GM12873 (cell line): ENCODE measurements at regions not wholly inside any gene's neighbourhood (a gene's known extent, or its start where the extent isn't known, plus 50 kb on each side); places are given as distances from the start of the nearest gene placed in this dataset.

Experiments
- TF ChIP-seq, protein P1 (sequence below): IDR thresholded peaks from 2 replicates; pipeline ENCODE4 v1.5.1; 2012; ENCODE audit warnings: low read depth, mild to moderate bottlenecking, moderate library complexity, low read length, control low read depth; ENCODE audit not compliant: insufficient read depth; ENCODE audit errors: missing control alignments

DNA sequence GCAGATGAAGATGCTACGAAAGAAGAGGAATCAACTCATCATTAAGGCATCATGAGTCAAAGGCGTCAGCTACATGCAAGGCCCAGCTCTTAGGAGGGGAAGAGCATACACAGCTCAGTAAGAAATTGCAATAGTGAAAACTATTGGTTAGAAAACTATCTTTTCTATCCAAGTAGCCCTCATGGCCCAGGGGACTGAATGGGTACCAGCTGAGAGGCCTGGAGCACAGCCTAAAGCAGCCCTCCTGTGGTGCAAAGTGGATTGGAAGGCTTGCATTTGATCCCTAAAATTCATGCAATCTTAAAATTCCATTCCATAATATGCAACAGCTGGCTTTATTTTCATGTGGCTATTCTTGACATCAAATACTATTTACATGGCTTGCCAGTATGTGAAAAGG lies 251.8 kb upstream of the USP24 start:
- TF ChIP-seq, protein P1, sequence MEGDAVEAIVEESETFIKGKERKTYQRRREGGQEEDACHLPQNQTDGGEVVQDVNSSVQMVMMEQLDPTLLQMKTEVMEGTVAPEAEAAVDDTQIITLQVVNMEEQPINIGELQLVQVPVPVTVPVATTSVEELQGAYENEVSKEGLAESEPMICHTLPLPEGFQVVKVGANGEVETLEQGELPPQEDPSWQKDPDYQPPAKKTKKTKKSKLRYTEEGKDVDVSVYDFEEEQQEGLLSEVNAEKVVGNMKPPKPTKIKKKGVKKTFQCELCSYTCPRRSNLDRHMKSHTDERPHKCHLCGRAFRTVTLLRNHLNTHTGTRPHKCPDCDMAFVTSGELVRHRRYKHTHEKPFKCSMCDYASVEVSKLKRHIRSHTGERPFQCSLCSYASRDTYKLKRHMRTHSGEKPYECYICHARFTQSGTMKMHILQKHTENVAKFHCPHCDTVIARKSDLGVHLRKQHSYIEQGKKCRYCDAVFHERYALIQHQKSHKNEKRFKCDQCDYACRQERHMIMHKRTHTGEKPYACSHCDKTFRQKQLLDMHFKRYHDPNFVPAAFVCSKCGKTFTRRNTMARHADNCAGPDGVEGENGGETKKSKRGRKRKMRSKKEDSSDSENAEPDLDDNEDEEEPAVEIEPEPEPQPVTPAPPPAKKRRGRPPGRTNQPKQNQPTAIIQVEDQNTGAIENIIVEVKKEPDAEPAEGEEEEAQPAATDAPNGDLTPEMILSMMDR: no peak

DNA sequence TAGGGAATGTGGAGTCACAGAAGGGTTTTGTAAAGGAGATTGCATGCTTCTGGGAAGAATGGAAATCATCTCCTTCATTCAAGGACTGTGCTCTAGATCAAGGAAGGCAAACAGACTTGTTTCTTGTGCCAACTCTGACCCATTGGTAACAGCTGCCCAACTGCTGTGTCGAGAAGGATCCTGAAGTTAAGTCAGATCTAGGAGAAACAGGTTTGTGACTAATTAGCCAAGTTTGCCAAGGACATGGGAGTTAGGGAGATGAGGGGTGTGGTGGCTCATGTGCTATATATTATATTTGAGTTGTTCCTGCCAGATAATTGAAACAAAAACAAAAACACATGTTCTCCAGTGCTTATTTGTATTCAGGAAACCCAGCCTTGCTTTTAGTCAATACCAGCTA lies 251.2 kb upstream of the USP24 start:
- TF ChIP-seq, protein P1: no peak

DNA sequence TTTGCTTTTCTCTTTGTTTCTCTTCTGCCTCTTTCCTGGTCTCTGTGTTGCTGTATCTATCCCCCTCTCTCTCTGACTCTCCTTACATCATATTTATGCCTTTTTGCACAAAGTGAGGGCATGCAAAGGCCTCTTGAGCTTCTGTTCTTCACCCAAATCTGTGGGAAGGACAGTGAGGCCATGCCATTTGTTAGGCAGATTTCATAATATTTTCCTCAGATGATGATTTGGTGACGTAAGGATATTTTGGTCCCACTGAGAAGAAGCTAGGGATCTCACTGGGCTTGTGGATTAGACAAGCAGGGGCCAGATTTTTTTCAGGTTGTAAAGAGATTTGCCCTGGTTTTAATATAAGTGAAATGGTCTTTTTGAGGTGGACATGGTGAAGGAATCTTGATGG lies 249.4 kb upstream of the USP24 start:
- TF ChIP-seq, protein P1: no peak

DNA sequence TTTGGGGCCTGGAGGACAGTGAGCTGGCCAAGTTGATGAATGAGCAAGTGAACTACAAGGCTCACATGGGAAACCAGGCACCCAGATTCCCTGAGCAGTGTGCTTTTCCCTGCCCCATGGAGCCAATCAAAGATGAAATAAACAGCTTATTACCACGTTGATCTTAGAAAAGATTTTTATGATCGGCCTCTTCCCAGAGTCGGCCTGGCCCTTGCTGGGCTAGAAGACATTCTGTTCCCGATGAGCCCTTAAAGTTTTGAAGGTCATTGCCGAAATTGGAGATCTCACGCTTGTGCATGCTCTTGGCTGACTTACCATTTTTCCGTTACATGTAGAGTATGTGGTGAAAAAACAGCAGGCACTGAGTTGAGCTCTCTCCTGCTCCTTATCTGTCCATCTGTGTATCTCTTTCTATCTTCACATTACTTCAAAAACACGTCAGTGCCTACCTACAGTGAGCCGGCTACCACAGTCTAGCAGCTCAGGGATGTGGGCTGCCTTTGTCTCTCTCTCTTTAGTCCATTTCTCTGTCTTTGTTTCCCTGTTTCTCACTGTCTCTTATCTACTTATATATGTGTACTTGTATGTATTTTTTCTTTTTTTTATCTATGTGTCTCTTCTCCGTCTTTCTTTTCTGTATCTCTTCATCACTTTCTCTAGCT lies 248.8 kb upstream of the USP24 start:
- TF ChIP-seq, protein P1: no peak

DNA sequence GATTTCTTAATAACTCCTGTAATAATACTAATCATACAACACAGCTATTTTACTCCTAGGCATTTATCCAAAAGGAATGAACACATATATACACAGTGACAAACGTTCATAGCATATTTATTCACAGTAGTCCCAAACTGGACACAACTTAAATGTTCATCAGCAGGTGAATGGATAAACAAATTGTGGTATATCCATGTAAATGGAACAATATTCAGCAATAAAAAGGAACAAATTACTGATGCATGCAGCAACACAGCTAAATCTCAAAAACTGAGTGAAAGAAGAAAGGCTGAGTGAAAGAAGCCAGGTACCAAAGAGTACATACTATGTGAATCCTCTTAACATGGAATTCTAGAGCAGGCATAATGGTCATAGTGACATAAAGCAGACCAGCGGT lies 242.7 kb upstream of the USP24 start:
- TF ChIP-seq, protein P1: no peak

DNA sequence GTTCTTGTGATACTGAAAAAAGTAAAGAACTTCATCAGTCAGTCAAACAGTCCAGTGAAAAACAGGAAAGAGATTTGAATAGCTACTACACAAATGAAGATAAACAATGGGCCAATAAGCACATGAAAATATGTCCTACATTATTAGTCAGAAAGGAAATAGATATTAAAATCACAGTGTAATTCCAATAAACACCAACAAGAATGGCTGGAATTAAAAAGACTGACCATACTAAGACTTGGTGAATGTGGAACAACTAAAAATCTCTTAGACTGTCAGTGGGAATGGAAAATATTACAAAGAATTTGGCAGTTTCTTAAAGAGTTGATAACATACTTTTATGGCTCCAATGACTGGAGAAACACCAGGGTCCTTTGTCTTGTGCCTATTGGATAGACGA lies 241.8 kb upstream of the USP24 start:
- TF ChIP-seq, protein P1: no peak

DNA sequence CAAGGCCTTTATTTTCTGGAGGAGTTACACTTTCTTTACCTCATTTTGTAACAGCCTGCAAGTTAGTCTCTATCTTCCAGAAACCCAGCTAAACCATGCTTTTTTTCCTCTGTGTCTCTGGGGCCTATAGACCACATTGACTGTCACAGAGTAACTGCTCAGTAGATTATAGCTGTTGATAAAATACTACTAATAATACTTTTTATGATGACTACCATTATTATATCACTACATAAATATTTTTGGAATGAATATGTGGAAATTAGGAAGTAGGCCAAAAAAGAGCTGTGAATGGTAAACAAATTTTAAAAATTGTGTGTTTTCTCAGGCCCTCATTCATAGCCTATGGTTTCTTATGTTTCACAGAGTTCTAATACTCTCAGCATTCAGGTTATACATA lies 233.1 kb upstream of the USP24 start:
- TF ChIP-seq, protein P1: no peak
